ENCODE measurements at regions not wholly inside any gene's neighbourhood (a gene's known extent, or its start where the extent isn't known, plus 50 kb on each side); places are given as distances from the start of the nearest gene placed in this dataset.

- TF ChIP-seq POLR2A (IDR thresholded peaks at IDR 0.05; ENCODE audit: low read depth, low read length) (no peak), CTCF (IDR thresholded peaks at IDR 0.05; ENCODE audit: extremely low read depth in 1 of 2, insufficient read depth in 1 of 2, low read depth in 1 of 2, low read length in 2 of 2) (no peak), EZH2 (IDR thresholded peaks at IDR 0.05; ENCODE audit: borderline replicate concordance, low read depth, low read length, severe bottlenecking) (no peak)
Observed at GRCh38 chr18:38067086-38067485, 501.5 kb upstream of the CELF4 start.

Data from endothelial cell of umbilical vein (primary cell).